ENCODE measurements at regions not wholly inside any gene's neighbourhood (a gene's known extent, or its start where the extent isn't known, plus 50 kb on each side); places are given as distances from the start of the nearest gene placed in this dataset.

- Histone ChIP-seq H3K9ac (ENCODE audit: low read length) (no peak overlapping the region), H3K79me2 (ENCODE audit: low read length) (no peaks in the 10 kb centered on the region), H4K20me1 (ENCODE audit: insufficient read depth, low read length) (no peaks in the 10 kb centered on the region), H3K9me2 (replicated peaks; ENCODE audit: insufficient read depth, low read length) (no peaks in the 10 kb centered on the region), H3K27ac (ENCODE audit: low read length) (no peak overlapping the region), H3K36me3 (replicated peaks; ENCODE audit: insufficient read depth, low read length) (no peaks in the 10 kb centered on the region), H2AFZ (ENCODE audit: low read length) (no peak overlapping the region), H3K4me1 (ENCODE audit: low read length) (no peaks in the 10 kb centered on the region), H3K4me2 (ENCODE audit: low read depth, low read length) (no peak overlapping the region), H3K4me3 (ENCODE audit: low read length) (no peak overlapping the region), H3F3A (ENCODE audit: insufficient read depth, low read length) (no peaks in the 10 kb centered on the region), H3K27me3 (replicated peaks; ENCODE audit: insufficient read depth, low read length) (no peaks in the 10 kb centered on the region), H3K9me3 (replicated peaks; ENCODE audit: insufficient read depth, low read length) (no peaks in the 10 kb centered on the region)
- TF ChIP-seq EZH2phosphoT487 (IDR thresholded peaks at IDR 0.05; ENCODE audit: low read length) (no peak), CTCF (IDR thresholded peaks at IDR 0.05; ENCODE audit: low read length) (no peak), EZH2 (optimal IDR thresholded peaks at IDR 0.05; ENCODE audit: low read depth, low read length) (no peak)
- DNase-seq = no peak
These were observed 464.0 kb downstream of the TRIB2 start for GRCh38 chr2:13180729-13181128.

DNA sequence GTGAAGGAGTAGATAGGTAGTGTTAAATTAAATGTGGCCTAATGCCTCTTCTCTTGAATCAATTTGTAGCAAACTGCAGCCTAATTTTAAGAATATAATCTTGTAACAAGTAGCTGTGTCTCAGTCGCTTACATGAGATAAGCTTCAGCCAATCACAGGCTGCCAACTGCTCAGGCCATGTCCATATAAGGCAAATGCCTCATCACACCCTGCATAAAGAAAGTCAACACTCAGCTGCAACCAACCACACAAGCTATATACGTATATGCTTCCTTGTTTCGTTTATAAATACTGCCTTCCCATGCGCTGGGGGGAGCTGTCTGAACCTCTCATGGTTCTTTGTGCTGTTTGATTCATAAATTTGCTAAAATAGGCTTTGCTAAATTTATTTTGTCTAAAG is 476.3 kb downstream of the TRIB2 start:
- Histone ChIP-seq H3K4me2 (ENCODE audit: low read depth, low read length) (peak overlapping the region; percentile 25; the same call in 1 of the 2 replicates), H3K36me3 (replicated peaks; ENCODE audit: insufficient read depth, low read length) (no peaks in the 10 kb centered on the region), H4K20me1 (ENCODE audit: insufficient read depth, low read length) (no peaks in the 10 kb centered on the region), H3K9me3 (replicated peaks; ENCODE audit: insufficient read depth, low read length) (no peaks in the 10 kb centered on the region), H3K27me3 (replicated peaks; ENCODE audit: insufficient read depth, low read length) (no peaks in the 10 kb centered on the region), H3K9me2 (replicated peaks; ENCODE audit: insufficient read depth, low read length) (no peaks in the 10 kb centered on the region), H3F3A (ENCODE audit: insufficient read depth, low read length) (peaks cover 5% of the 10 kb centered on the region; the same call in 1 of the 2 replicates), H3K9ac (ENCODE audit: low read length) (no peak overlapping the region), H3K27ac (ENCODE audit: low read length) (peak overlapping the region; percentile 63; the same call in 1 of the 2 replicates), H3K4me3 (ENCODE audit: low read length) (no peak overlapping the region), H3K4me1 (ENCODE audit: low read length) (0 out of 2 replicates have a peak, but pooled peaks cover 9% of the 10 kb centered on the region), H3K79me2 (ENCODE audit: low read length) (no peaks in the 10 kb centered on the region), H2AFZ (ENCODE audit: low read length) (0 out of 2 replicates have a peak overlapping the region, but pooled peaks have one; percentile 27)
- DNase-seq = peak; percentile 83
- TF ChIP-seq EZH2 (optimal IDR thresholded peaks at IDR 0.05; ENCODE audit: low read depth, low read length) = no peak
- TF ChIP-seq EZH2phosphoT487 (IDR thresholded peaks at IDR 0.05; ENCODE audit: low read length) = no peak

DNA sequence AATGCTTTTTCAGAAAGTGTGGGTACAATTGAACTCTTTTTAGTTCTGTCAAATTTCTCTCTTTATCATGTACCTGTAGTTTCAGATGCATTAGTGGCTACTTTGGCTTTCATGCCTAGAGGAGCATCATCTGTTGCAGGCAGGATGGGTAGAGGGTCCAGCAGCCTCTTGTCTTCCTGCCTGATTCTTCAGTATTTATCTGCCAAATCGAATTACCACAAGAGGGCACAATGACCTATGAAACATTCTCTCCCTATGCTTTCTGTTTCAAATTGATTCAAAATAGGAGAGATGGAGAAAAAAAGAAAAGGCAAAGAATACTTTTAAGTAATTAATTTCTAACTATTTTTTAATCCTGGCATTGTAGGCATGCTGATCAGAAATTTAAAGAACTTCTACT is 477.2 kb downstream of the TRIB2 start:
- Histone ChIP-seq H2AFZ (ENCODE audit: low read length) (peak overlapping the region; percentile 64), H3K27ac (ENCODE audit: low read length) (peak overlapping the region; percentile 63; the same call in 1 of the 2 replicates), H3K9me3 (replicated peaks; ENCODE audit: insufficient read depth, low read length) (no peaks in the 10 kb centered on the region), H3K79me2 (ENCODE audit: low read length) (no peaks in the 10 kb centered on the region), H3K27me3 (replicated peaks; ENCODE audit: insufficient read depth, low read length) (no peaks in the 10 kb centered on the region), H3K9ac (ENCODE audit: low read length) (peak overlapping the region; percentile 20; the same call in 1 of the 2 replicates), H3K4me2 (ENCODE audit: low read depth, low read length) (peak overlapping the region; percentile 56), H3K4me3 (ENCODE audit: low read length) (peak overlapping the region; percentile 23; the same call in 1 of the 2 replicates), H4K20me1 (ENCODE audit: insufficient read depth, low read length) (no peaks in the 10 kb centered on the region), H3K4me1 (ENCODE audit: low read length) (0 out of 2 replicates have a peak, but pooled peaks cover 9% of the 10 kb centered on the region), H3K36me3 (replicated peaks; ENCODE audit: insufficient read depth, low read length) (no peaks in the 10 kb centered on the region), H3F3A (ENCODE audit: insufficient read depth, low read length) (peaks cover 5% of the 10 kb centered on the region; the same call in 1 of the 2 replicates), H3K9me2 (replicated peaks; ENCODE audit: insufficient read depth, low read length) (no peaks in the 10 kb centered on the region)
- DNase-seq = peak; percentile 78
- TF ChIP-seq EZH2 (optimal IDR thresholded peaks at IDR 0.05; ENCODE audit: low read depth, low read length) = no peak
- TF ChIP-seq CTCF (IDR thresholded peaks at IDR 0.05; ENCODE audit: low read length) = peak; percentile 69
- no peak for TF ChIP-seq EZH2phosphoT487 (IDR thresholded peaks at IDR 0.05; ENCODE audit: low read length)

DNA sequence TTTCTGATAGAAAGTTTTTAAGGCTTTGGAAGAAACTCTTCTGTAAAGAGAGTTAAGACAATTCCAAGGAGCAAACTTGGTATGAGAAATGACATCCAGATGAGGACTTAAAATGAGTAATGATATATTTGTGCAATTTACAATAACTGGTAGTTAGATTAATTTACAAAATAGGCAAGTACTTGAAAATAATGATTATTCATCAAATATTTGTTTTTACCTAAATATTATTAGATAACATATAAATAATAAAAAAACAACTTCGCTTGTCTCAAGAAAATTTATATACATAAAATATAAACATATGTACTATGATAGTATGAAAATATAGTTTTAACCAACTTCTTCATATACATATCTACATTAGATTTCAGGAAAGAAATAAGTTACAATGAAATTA is 478.5 kb downstream of the TRIB2 start:
- Histone ChIP-seq H3K4me1 (ENCODE audit: low read length) (0 out of 2 replicates have a peak, but pooled peaks cover 9% of the 10 kb centered on the region), H2AFZ (ENCODE audit: low read length) (no peak overlapping the region), H3F3A (ENCODE audit: insufficient read depth, low read length) (peaks cover 5% of the 10 kb centered on the region; the same call in 1 of the 2 replicates), H3K9ac (ENCODE audit: low read length) (no peak overlapping the region), H4K20me1 (ENCODE audit: insufficient read depth, low read length) (no peaks in the 10 kb centered on the region), H3K4me3 (ENCODE audit: low read length) (no peak overlapping the region), H3K79me2 (ENCODE audit: low read length) (no peaks in the 10 kb centered on the region), H3K4me2 (ENCODE audit: low read depth, low read length) (no peak overlapping the region), H3K9me3 (replicated peaks; ENCODE audit: insufficient read depth, low read length) (no peaks in the 10 kb centered on the region), H3K36me3 (replicated peaks; ENCODE audit: insufficient read depth, low read length) (no peaks in the 10 kb centered on the region), H3K27ac (ENCODE audit: low read length) (no peak overlapping the region), H3K9me2 (replicated peaks; ENCODE audit: insufficient read depth, low read length) (no peaks in the 10 kb centered on the region), H3K27me3 (replicated peaks; ENCODE audit: insufficient read depth, low read length) (no peaks in the 10 kb centered on the region)
- no peak for TF ChIP-seq CTCF (IDR thresholded peaks at IDR 0.05; ENCODE audit: low read length)
- no peak for TF ChIP-seq EZH2 (optimal IDR thresholded peaks at IDR 0.05; ENCODE audit: low read depth, low read length)
- no peak for TF ChIP-seq EZH2phosphoT487 (IDR thresholded peaks at IDR 0.05; ENCODE audit: low read length)
- DNase-seq = no peak
